HG02970 (cell line): ENCODE measurements at regions not wholly inside any gene's neighbourhood (a gene's known extent, or its start where the extent isn't known, plus 50 kb on each side); places are given as distances from the start of the nearest gene placed in this dataset.

Source experiments
- ATAC-seq: cut with Tn5 transposase; IDR thresholded peaks from one replicate; pipeline ENCODE4 v1.9.1; 2021; ENCODE audit warnings: mild to moderate bottlenecking, moderate library complexity, moderate number of reproducible peaks; ENCODE audit not compliant: unreplicated experiment, low FRiP score

- ATAC-seq, result no peak
Measured at GRCh38 chr6:40015530-40015929, 81.3 kb upstream of the MOCS1 start.

GRCh38 chr6:40011844-40012243 lies 77.6 kb upstream of the MOCS1 start:
- ATAC-seq, result no peak

GRCh38 chr6:40000964-40001515 lies 66.8 kb upstream of the MOCS1 start:
- ATAC-seq, result no peak

GRCh38 chr6:39999006-39999867 lies 65.0 kb upstream of the MOCS1 start:
- ATAC-seq, result no peak

GRCh38 chr6:39998126-39998525 lies 63.9 kb upstream of the MOCS1 start:
- no peak for ATAC-seq

GRCh38 chr6:39997101-39997635 lies 62.9 kb upstream of the MOCS1 start:
- ATAC-seq, result no peak

GRCh38 chr6:39995633-39996032 lies 61.4 kb upstream of the MOCS1 start:
- no peak for ATAC-seq

- no peak for ATAC-seq
Measured at GRCh38 chr6:39992861-39993622, 58.8 kb upstream of the MOCS1 start.
